ENCODE measurements at regions not wholly inside any gene's neighbourhood (a gene's known extent, or its start where the extent isn't known, plus 50 kb on each side); places are given as distances from the start of the nearest gene placed in this dataset.

- no peak for TF ChIP-seq SIN3A (IDR thresholded peaks at IDR 0.05; ENCODE audit: borderline replicate concordance, insufficient read depth, low read length)
- TF ChIP-seq TAF1 (IDR thresholded peaks at IDR 0.05; ENCODE audit: borderline replicate concordance, insufficient read depth, low read length), result no peak
Measured at GRCh38 chrX:124993735-124994134, 325.9 kb upstream of the TEX13C start.

DNA sequence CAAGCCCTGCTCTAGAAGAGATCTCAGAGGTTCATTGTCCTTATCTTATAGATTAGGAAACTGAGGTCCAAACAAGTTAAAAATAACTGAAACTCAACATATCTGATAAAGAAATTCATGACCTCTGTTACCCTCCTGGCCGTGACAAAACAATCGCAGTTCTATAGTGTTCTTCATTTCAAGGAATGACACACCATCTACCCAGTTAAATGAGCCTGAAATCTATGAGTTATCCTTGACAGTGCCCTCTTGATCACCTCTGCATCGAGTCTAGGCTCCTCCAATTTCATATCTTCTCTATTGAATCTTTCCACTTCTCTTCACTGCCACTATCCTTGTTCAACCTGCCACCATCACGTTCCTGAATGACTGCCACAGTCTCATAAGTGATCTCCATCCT lies 325.3 kb upstream of the TEX13C start:
- TF ChIP-seq REST (IDR thresholded peaks at IDR 0.05; ENCODE audit: insufficient read depth in 1 of 2, low read depth in 2 of 2, low read length in 2 of 2) (no peak), FOXP2 (optimal IDR thresholded peaks at IDR 0.05; ENCODE audit: borderline replicate concordance, extremely low read depth, extremely low read length, insufficient read depth) (no peak), SIN3A (IDR thresholded peaks at IDR 0.05; ENCODE audit: borderline replicate concordance, insufficient read depth, low read length) (no peak), POLR2AphosphoS5 (IDR thresholded peaks at IDR 0.05; ENCODE audit: low read depth, low read length) (no peak), TAF1 (IDR thresholded peaks at IDR 0.05; ENCODE audit: borderline replicate concordance, insufficient read depth, low read length) (no peak)

GRCh38 chrX:125003746-125004446 lies 315.8 kb upstream of the TEX13C start:
- no peak for TF ChIP-seq FOXP2 (optimal IDR thresholded peaks at IDR 0.05; ENCODE audit: borderline replicate concordance, extremely low read depth, extremely low read length, insufficient read depth)

DNA sequence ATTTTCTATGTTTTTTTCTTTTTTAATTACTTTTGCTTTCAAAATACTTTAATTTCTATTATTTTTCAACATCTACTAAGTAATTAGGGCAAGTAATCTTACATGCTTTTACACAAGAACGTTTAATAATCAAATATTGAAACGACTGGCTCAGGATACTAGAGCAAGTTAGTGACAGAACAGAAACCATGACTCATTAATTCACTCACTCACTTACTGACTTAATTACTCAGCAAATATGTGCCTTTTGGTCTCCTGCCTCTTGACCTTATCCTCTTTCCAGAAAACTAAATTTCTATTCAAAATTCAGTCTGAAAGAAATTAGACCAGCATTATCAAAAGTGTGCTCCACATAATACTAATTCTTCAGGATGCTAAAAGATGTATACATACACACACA lies 314.9 kb upstream of the TEX13C start:
- TF ChIP-seq FOXP2 (optimal IDR thresholded peaks at IDR 0.05; ENCODE audit: borderline replicate concordance, extremely low read depth, extremely low read length, insufficient read depth), result no peak
- no peak for TF ChIP-seq SIN3A (IDR thresholded peaks at IDR 0.05; ENCODE audit: borderline replicate concordance, insufficient read depth, low read length)
- no peak for TF ChIP-seq POLR2AphosphoS5 (IDR thresholded peaks at IDR 0.05; ENCODE audit: low read depth, low read length)

DNA sequence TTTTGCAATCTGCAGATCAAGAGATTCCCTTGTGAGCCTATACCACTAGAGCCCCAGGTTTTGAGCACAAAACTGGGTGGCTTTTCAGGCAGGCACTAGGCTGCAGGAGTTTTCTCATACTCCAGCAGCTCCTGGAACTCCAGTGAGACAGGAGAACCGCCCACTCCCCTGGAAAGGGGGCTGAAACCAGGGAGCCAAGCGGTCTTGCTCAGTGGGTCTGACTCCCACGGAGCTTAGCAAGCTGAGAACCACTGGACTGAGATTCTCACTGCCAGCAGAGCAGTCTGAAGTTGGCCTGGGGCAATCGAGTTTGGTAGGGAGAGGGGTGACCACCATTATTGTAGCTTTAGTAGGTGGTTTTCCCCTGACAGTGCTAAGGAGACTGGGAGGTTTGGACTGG lies 313.8 kb upstream of the TEX13C start:
- TF ChIP-seq POLR2AphosphoS5 (IDR thresholded peaks at IDR 0.05; ENCODE audit: low read depth, low read length) (no peak), SIN3A (IDR thresholded peaks at IDR 0.05; ENCODE audit: borderline replicate concordance, insufficient read depth, low read length) (no peak), TAF1 (IDR thresholded peaks at IDR 0.05; ENCODE audit: borderline replicate concordance, insufficient read depth, low read length) (no peak), FOXP2 (optimal IDR thresholded peaks at IDR 0.05; ENCODE audit: borderline replicate concordance, extremely low read depth, extremely low read length, insufficient read depth) (no peak), REST (IDR thresholded peaks at IDR 0.05; ENCODE audit: insufficient read depth in 1 of 2, low read depth in 2 of 2, low read length in 2 of 2) (no peak)

GRCh38 chrX:125006704-125007103 lies 313.0 kb upstream of the TEX13C start:
- no peak for TF ChIP-seq POLR2AphosphoS5 (IDR thresholded peaks at IDR 0.05; ENCODE audit: low read depth, low read length)
- TF ChIP-seq SIN3A (IDR thresholded peaks at IDR 0.05; ENCODE audit: borderline replicate concordance, insufficient read depth, low read length), result no peak
- no peak for TF ChIP-seq FOXP2 (optimal IDR thresholded peaks at IDR 0.05; ENCODE audit: borderline replicate concordance, extremely low read depth, extremely low read length, insufficient read depth)
- no peak for TF ChIP-seq TAF1 (IDR thresholded peaks at IDR 0.05; ENCODE audit: borderline replicate concordance, insufficient read depth, low read length)
- TF ChIP-seq REST (IDR thresholded peaks at IDR 0.05; ENCODE audit: insufficient read depth in 1 of 2, low read depth in 2 of 2, low read length in 2 of 2), result no peak

DNA sequence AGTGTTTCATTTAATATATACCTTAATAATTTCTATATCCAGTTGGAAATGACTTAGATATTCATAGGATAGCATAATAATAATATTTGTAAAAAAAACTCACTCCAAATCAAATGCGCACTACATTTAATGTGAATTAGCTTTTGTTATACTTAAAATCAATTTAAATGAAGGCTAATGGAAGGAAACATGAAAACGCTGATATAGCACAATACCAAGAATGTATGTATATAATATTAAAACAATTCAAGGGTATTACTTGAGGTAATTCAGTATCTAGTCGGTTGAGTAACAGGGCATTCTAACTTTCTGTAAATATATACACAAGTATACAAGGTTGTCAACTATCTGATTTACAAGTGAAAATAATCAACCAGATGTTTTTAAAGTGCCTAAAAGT lies 307.1 kb upstream of the TEX13C start:
- no peak for TF ChIP-seq TAF1 (IDR thresholded peaks at IDR 0.05; ENCODE audit: borderline replicate concordance, insufficient read depth, low read length)
- TF ChIP-seq SIN3A (IDR thresholded peaks at IDR 0.05; ENCODE audit: borderline replicate concordance, insufficient read depth, low read length), result no peak
- no peak for TF ChIP-seq FOXP2 (optimal IDR thresholded peaks at IDR 0.05; ENCODE audit: borderline replicate concordance, extremely low read depth, extremely low read length, insufficient read depth)
- no peak for TF ChIP-seq REST (IDR thresholded peaks at IDR 0.05; ENCODE audit: insufficient read depth in 1 of 2, low read depth in 2 of 2, low read length in 2 of 2)
- no peak for TF ChIP-seq POLR2AphosphoS5 (IDR thresholded peaks at IDR 0.05; ENCODE audit: low read depth, low read length)
